NOMO-1 treated with dmso at 0.1 percent for 144 hours (cell line): ENCODE measurements at regions not wholly inside any gene's neighbourhood (a gene's known extent, or its start where the extent isn't known, plus 50 kb on each side); places are given as distances from the start of the nearest gene placed in this dataset.

ENCODE experiments used
- DNase-seq: peaks from one replicate; lab custom pipeline; 2025; ENCODE audit not compliant: unreplicated experiment; lab: John Stamatoyannopoulos, UW

GRCh38 chr18:74023220-74023619, 124.4 kb downstream of the FBXO15 start:
- DNase-seq = no peak

GRCh38 chr18:74019864-74020263, 127.8 kb downstream of the FBXO15 start:
- no peak for DNase-seq

- no peak for DNase-seq
Measured at GRCh38 chr18:74013955-74014354, 133.7 kb downstream of the FBXO15 start.

GRCh38 chr18:74012954-74013630, 134.5 kb downstream of the FBXO15 start:
- no peak for DNase-seq

GRCh38 chr18:74006143-74006542, 141.5 kb downstream of the FBXO15 start:
- no peak for DNase-seq

GRCh38 chr18:74005320-74006109, 142.1 kb downstream of the FBXO15 start:
- DNase-seq = no peak

- DNase-seq = no peak
Measured at GRCh38 chr18:73992242-73993022, 155.2 kb downstream of the FBXO15 start.

- no peak for DNase-seq
Measured at GRCh38 chr18:73991570-73991969, 156.1 kb downstream of the FBXO15 start.

- no peak for DNase-seq
Measured at GRCh38 chr18:73990258-73990657, 157.4 kb downstream of the FBXO15 start.

- no peak for DNase-seq
Measured at GRCh38 chr18:73987247-73987980, 160.2 kb downstream of the FBXO15 start.

GRCh38 chr18:73986711-73987110, 160.9 kb downstream of the FBXO15 start:
- no peak for DNase-seq

- no peak for DNase-seq
Measured at GRCh38 chr18:73985855-73986625, 161.6 kb downstream of the FBXO15 start.

- no peak for DNase-seq
Measured at GRCh38 chr18:73983970-73984369, 163.7 kb downstream of the FBXO15 start.

- no peak for DNase-seq
Measured at GRCh38 chr18:73983496-73983895, 164.1 kb downstream of the FBXO15 start.

- DNase-seq = no peak
Measured at GRCh38 chr18:73981796-73982195, 165.8 kb downstream of the FBXO15 start.

GRCh38 chr18:73980289-73980979, 167.2 kb downstream of the FBXO15 start:
- DNase-seq = no peak

- no peak for DNase-seq
Measured at GRCh38 chr18:73979742-73980141, 167.9 kb downstream of the FBXO15 start.

GRCh38 chr18:73976433-73976832, 171.2 kb downstream of the FBXO15 start:
- DNase-seq = no peak

GRCh38 chr18:73975266-73975665, 172.4 kb downstream of the FBXO15 start:
- no peak for DNase-seq

- DNase-seq = no peak
Measured at GRCh38 chr18:73973972-73974371, 173.7 kb downstream of the FBXO15 start.
